HuH-7.5 (cell line): ENCODE measurements at regions not wholly inside any gene's neighbourhood (a gene's known extent, or its start where the extent isn't known, plus 50 kb on each side); places are given as distances from the start of the nearest gene placed in this dataset.
"Not testable (repeated sequence)": the region's sequence is repeated elsewhere in the genome, so short reads cannot be mapped to it uniquely, and the experiment has no call there.

ENCODE experiments used
- DNase-seq: peaks from one replicate; pipeline ENCODE4 v3.0.0; 2011; ENCODE audit warnings: low spot score

- no peak for DNase-seq
These were observed 508.7 kb upstream of the CITED2 start for GRCh38 chr6:139882977-139883728.

GRCh38 chr6:139882234-139882633 is 507.8 kb upstream of the CITED2 start:
- no peak for DNase-seq

GRCh38 chr6:139881728-139882211 is 507.3 kb upstream of the CITED2 start:
- peak; percentile 26 for DNase-seq

GRCh38 chr6:139881236-139881635 is 506.8 kb upstream of the CITED2 start:
- DNase-seq = no peak

GRCh38 chr6:139879823-139880356 is 505.4 kb upstream of the CITED2 start:
- no peak for DNase-seq

GRCh38 chr6:139879241-139879640 is 504.8 kb upstream of the CITED2 start:
- DNase-seq = not testable (repeated sequence)

- DNase-seq = no peak
These were observed 503.5 kb upstream of the CITED2 start for GRCh38 chr6:139877828-139878405.

- no peak for DNase-seq
These were observed 498.2 kb upstream of the CITED2 start for GRCh38 chr6:139872665-139873064.

GRCh38 chr6:139871803-139872510 is 497.5 kb upstream of the CITED2 start:
- no peak for DNase-seq

- DNase-seq = no peak
These were observed 496.8 kb upstream of the CITED2 start for GRCh38 chr6:139871165-139871710.

- DNase-seq = no peak
These were observed 494.1 kb upstream of the CITED2 start for GRCh38 chr6:139868576-139868975.

- no peak for DNase-seq
These were observed 489.5 kb upstream of the CITED2 start for GRCh38 chr6:139863964-139864363.

GRCh38 chr6:139863346-139863745 is 488.9 kb upstream of the CITED2 start:
- no peak for DNase-seq

GRCh38 chr6:139862311-139862710 is 487.9 kb upstream of the CITED2 start:
- no peak for DNase-seq

- DNase-seq = no peak
These were observed 485.8 kb upstream of the CITED2 start for GRCh38 chr6:139860203-139860602.

GRCh38 chr6:139858429-139858828 is 484.0 kb upstream of the CITED2 start:
- DNase-seq = no peak

GRCh38 chr6:139857143-139857542 is 482.7 kb upstream of the CITED2 start:
- DNase-seq = no peak

- no peak for DNase-seq
These were observed 482.1 kb upstream of the CITED2 start for GRCh38 chr6:139856562-139856961.

GRCh38 chr6:139855671-139856311 is 481.3 kb upstream of the CITED2 start:
- no peak for DNase-seq

GRCh38 chr6:139853302-139853992 is 479.0 kb upstream of the CITED2 start:
- no peak for DNase-seq

- no peak for DNase-seq
These were observed 478.2 kb upstream of the CITED2 start for GRCh38 chr6:139852488-139853140.
